GM21717 (cell line): ENCODE measurements at regions not wholly inside any gene's neighbourhood (a gene's known extent, or its start where the extent isn't known, plus 50 kb on each side); places are given as distances from the start of the nearest gene placed in this dataset.
"Not testable (repeated sequence)": the region's sequence is repeated elsewhere in the genome, so short reads cannot be mapped to it uniquely, and the experiment has no call there.

ENCODE experiments used
- ATAC-seq: cut with Tn5 transposase; IDR thresholded peaks from one replicate; pipeline ENCODE4 v1.9.1; 2021; ENCODE audit warnings: mild to moderate bottlenecking, moderate library complexity; ENCODE audit not compliant: unreplicated experiment

DNA sequence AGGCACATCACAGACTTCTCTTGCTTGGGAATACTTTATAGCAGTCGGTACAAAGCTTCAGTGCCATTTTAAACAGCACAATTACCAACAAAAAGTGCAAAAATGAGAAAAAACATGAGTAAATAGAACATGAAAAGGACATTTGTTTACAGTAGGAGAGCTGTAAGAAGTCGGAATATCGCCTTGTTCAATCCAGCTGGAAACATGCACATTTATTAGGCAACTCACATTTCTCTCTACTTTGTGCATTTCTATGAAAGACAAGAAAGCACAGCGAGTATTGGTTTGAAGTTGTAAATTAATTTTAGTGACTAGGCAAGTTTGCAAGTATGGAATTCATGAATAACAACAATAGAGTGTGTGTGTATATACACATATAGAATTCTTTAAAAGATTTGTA lies 484.7 kb downstream of the DACH1 start:
- no peak for ATAC-seq

GRCh38 chr13:71380191-71380590 lies 486.8 kb downstream of the DACH1 start:
- ATAC-seq = no peak

- ATAC-seq = no peak
Observed at GRCh38 chr13:71378961-71379905, 487.8 kb downstream of the DACH1 start.

GRCh38 chr13:71374471-71375049 lies 492.4 kb downstream of the DACH1 start:
- no peak for ATAC-seq

- no peak for ATAC-seq
Observed at GRCh38 chr13:71368336-71368735, 498.7 kb downstream of the DACH1 start.

DNA sequence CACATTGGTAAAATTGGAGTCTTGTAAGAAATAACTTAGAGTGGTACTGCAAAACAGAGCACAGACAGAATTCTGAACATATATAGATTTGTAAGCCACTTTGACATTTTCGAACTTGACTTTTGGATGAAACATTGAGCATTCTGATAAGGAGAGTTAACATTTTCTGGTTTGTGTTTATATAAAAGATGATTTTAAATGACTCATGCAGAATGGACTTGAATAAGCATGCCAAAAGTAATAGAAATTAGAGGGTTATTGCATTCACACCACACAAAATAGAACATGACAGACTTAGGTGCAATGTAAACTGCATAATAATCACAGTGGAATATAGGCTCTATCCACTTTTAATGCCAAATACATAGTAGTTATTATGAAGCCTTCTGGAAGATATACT lies 507.0 kb downstream of the DACH1 start:
- no peak for ATAC-seq

GRCh38 chr13:71359641-71360040 lies 507.4 kb downstream of the DACH1 start:
- ATAC-seq = no peak

GRCh38 chr13:71358218-71358617 lies 508.8 kb downstream of the DACH1 start:
- ATAC-seq = no peak

DNA sequence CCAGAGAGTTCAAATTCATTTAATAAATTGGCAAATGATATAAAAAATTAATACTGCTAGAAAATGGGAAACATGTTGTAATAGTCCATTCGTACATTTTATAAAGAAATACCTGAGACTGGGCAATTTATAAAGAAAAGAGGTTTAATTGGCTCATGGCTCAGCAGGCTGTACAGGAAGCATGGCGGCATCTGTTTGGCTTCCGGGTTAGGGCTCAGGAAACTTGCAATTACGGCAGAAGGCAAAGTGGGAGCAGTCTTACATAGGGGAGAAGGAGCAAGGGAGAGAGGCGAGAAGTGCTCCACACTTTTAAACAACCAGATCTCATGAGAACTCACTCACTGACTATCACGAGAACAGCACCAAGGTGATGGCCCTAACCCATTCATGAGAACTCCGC lies 512.0 kb downstream of the DACH1 start:
- no peak for ATAC-seq

DNA sequence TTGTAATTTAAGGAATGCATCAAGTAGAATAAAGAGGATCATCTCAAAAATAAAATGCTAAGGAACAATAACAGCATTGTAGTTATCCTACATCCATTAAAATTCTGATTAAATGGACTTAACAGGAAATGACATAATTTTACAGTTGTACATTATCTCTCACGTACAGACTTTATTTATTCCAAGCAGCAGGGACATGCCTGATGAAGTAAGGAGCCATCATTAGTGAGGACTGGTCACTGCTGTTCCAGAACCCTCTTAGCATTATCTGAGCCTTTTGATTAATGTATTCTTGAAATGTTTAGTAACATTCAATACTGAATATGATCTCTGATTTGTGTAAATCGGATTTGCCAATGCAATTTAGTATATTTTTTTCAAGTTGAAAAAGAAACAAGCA lies 516.1 kb downstream of the DACH1 start:
- ATAC-seq = no peak

- not testable (repeated sequence) for ATAC-seq
Observed at GRCh38 chr13:71345856-71346255, 521.1 kb downstream of the DACH1 start.

- no peak for ATAC-seq
Observed at GRCh38 chr13:71339736-71340135, 527.3 kb downstream of the DACH1 start.

DNA sequence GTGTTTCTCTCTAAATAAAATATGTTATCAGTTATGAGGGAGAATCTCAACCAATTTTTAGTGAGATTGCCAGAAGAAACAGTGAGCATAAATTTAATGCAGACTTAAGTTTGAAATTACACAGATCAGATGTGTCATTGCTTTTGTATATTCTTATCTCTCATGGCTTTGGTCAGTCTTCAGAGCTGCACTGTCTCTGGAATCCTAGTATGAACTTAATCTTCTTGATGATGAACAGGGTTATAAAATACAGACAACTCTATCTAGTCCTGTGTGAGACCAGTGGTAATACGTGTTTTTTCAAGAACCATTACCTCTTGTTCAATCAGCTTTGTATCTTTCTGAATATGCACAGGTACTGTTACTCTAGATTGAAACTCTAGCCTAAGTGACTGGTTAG lies 528.0 kb downstream of the DACH1 start:
- ATAC-seq = no peak

DNA sequence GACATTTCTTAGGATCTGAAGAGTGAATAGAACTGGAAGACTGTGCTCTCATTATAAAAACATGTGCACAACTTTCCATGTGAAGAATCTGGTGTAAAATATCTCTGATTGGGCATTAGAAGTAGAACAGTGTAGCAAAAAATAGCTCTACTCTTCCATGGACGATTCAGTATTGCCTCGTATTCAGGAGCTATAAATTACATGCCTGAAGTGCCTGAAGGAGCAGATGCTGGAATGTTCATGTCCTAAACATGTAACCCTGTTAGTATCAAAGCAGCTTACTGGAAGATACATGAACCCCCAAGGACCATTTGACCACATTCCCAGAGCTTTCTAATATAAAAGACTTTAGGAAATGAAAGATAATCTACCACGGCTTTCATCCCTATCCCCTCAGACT lies 528.9 kb downstream of the DACH1 start:
- no peak for ATAC-seq

GRCh38 chr13:71327266-71327665 lies 539.7 kb downstream of the DACH1 start:
- ATAC-seq = no peak

DNA sequence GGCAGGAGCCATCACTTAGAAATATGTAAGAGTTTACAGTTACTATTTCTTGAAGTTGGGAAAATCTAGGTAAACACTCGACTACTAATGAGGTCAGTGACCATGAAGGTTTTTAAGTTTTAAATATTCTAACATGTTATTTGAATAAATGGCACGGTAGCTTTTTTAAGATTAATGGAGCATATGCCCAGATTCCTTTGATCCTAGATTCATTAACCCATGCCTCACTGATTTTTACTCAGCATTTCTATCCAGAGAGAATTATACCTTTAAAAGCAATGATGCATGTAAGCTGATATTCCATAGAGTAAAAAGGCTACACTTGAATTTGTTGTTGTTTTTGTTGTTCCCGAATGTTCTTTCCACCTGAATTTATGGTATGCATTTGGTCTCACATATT lies 541.4 kb downstream of the DACH1 start:
- no peak for ATAC-seq

GRCh38 chr13:71323266-71323665 lies 543.7 kb downstream of the DACH1 start:
- ATAC-seq = no peak

GRCh38 chr13:71320452-71320851 lies 546.6 kb downstream of the DACH1 start:
- no peak for ATAC-seq

DNA sequence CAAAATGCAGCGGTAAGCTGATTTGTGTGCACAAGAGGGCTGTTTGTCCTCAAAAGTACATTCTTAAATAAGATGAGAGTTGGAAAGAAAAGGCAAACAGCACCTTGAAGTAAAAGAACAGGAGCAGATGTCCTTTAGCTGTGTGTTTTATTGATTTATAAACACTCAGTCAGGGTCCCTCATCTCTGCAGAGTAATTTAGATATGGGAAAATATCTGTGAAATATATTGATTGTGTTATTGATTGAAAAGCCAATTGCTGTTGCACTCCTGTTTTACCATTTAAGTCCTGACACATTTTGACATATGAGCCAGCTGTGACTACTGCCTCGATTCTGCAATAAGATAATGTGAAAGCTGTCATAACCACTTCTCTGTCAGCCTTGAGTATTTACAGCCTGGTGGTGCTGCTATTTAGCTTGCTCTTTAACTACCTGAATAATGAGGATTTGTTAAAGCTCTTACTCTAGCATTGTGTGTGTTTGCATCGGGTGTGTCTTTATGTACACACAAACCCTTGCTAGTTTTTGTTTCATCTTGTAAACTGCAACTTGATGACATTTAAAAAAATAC lies 550.1 kb downstream of the DACH1 start:
- ATAC-seq = no peak

DNA sequence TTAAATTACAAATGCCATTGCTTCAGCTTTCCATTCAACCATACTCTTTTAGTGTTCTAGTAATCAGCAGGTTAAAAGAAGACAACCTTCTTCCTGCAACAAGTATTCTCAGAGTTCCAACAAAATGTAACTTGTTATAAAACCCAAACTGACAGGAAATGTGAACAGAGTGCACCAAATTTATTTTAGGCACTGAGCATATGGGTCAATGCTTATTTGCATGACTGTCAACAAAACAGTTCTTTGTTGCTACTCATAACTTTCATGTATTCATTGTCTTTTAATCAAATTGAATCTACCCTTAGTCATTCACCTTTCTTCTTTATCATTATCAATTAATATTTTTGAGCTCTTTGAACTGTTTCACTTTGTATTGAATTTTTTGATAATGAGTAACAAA lies 554.1 kb downstream of the DACH1 start:
- ATAC-seq = no peak

DNA sequence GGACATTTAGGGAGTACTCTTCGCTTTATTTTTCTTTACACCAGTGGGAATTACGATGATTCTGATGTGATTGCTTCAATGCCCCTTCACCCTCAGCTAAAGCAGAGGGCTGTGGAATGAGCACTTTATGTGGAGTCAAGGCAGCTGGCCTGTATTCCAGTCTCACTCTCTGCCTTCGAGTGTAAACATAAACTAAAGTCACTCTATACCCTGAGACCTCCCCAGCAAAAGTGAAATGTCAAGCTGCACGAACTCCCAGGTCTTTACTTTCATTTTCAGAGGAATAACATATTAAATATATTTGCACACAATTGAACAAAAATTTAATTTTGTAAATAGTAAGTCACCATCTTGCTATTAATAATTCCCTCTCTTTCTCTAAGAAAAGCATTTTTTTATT lies 557.1 kb downstream of the DACH1 start:
- no peak for ATAC-seq

DNA sequence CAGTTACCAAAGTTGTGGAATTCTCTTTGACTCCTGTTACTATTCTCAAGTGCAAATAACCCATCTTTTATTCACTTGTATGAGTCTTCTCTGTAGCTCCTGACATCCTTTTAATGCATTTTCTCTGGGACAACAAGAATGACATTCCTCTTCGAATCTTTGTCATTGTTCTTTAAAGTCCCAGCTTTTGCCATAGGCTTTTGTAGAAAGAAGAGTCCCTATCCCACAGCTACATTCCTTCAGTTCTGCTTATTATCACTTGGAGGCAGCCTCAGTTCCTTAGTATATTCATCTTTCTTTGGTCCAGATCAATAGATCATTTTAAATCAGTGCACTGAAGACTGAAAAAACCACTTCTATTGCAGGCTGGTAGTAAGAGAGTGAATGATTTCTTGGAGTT lies 560.2 kb downstream of the DACH1 start:
- no peak for ATAC-seq
